NOMO-1 treated with dmso at 0.1 percent for 144 hours (cell line): ENCODE measurements at regions not wholly inside any gene's neighbourhood (a gene's known extent, or its start where the extent isn't known, plus 50 kb on each side); places are given as distances from the start of the nearest gene placed in this dataset.

Experiments
- DNase-seq: peaks from one replicate; lab custom pipeline; 2025; ENCODE audit not compliant: unreplicated experiment; lab: John Stamatoyannopoulos, UW

- DNase-seq, result no peak
These were observed 213.9 kb downstream of the SOX4 start for GRCh38 chr6:21807299-21808044.

- no peak for DNase-seq
These were observed 214.5 kb downstream of the SOX4 start for GRCh38 chr6:21808045-21808470.

GRCh38 chr6:21808551-21809242 lies 215.1 kb downstream of the SOX4 start:
- no peak for DNase-seq

GRCh38 chr6:21811484-21811883 lies 217.9 kb downstream of the SOX4 start:
- DNase-seq, result no peak

- DNase-seq, result no peak
These were observed 222.7 kb downstream of the SOX4 start for GRCh38 chr6:21816231-21816630.

- DNase-seq, result no peak
These were observed 226.9 kb downstream of the SOX4 start for GRCh38 chr6:21820442-21820841.

- no peak for DNase-seq
These were observed 229.8 kb downstream of the SOX4 start for GRCh38 chr6:21823371-21823770.

GRCh38 chr6:21824431-21825177 lies 231.1 kb downstream of the SOX4 start:
- no peak for DNase-seq

GRCh38 chr6:21826023-21826422 lies 232.5 kb downstream of the SOX4 start:
- DNase-seq, result no peak

GRCh38 chr6:21826904-21827303 lies 233.4 kb downstream of the SOX4 start:
- DNase-seq, result no peak

- no peak for DNase-seq
These were observed 234.1 kb downstream of the SOX4 start for GRCh38 chr6:21827425-21828202.

- DNase-seq, result no peak
These were observed 235.2 kb downstream of the SOX4 start for GRCh38 chr6:21828704-21829103.

GRCh38 chr6:21829126-21829525 lies 235.6 kb downstream of the SOX4 start:
- DNase-seq, result no peak

GRCh38 chr6:21831521-21832291 lies 238.2 kb downstream of the SOX4 start:
- no peak for DNase-seq

- no peak for DNase-seq
These were observed 242.7 kb downstream of the SOX4 start for GRCh38 chr6:21836277-21836676.

GRCh38 chr6:21836772-21837425 lies 243.3 kb downstream of the SOX4 start:
- DNase-seq, result no peak

- DNase-seq, result no peak
These were observed 246.9 kb downstream of the SOX4 start for GRCh38 chr6:21840428-21840827.

GRCh38 chr6:21842875-21843645 lies 249.5 kb downstream of the SOX4 start:
- DNase-seq, result no peak
